ENCODE measurements at regions not wholly inside any gene's neighbourhood (a gene's known extent, or its start where the extent isn't known, plus 50 kb on each side); places are given as distances from the start of the nearest gene placed in this dataset.

DNA sequence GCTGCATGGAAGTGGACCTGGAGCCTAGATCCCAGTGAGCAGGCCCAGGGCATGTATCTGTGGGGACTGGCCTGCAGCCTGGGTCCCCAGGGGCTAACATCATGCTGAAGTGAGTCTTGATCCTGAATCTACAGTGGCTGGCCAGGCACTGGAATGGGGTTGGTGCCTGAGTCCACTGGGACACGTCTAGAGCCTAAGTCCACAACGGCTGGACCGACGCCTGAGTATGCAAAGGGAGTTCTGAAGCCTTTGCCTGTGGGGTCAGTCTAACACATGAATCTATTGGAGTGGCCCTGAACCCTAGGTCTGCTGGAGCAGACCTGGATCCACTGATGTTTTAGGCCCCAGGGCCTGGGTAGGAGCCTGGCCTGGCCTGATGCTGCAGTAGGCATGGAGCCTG is 665.5 kb downstream of the DCDC2C start:
- in situ Hi-C loops (cut with MboI; ENCODE audit: low pct_unique_long_range_greater_than_20kb, low sequenced_read_pairs, unreplicated experiment), result no loop called here

DNA sequence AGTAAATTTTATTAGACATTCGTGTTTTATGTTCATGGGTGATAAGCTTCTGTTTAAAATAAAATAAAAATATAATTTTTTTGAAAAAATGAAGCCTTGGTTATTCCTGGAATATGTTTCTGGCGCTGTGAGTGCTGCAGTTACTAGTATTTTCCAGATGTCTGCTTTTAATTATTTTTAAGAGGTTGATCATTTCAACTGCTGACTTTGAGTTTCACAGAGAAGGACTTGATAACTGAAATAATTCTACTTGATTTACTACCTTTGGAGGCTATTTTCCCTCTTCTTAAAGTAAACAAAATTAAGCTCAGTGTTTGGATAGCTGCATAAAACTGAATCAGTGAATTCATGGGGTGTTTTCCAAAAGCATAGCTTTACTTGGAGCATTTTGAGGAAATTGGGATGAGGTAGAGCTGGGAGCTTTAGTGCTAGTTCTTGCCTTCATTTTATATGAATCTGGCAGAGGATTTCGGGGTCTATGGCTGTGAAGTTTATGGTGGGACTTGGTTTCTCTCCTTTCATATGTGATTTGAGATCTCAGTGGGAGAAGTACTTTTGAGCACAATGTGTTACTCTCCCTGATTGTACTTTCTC is 666.5 kb downstream of the DCDC2C start:
- DNase-seq (ENCODE audit: low spot score), result no peak
- in situ Hi-C loops (cut with MboI; ENCODE audit: low pct_unique_long_range_greater_than_20kb, low sequenced_read_pairs, unreplicated experiment), result no loop called here
- TF ChIP-seq, protein P1, sequence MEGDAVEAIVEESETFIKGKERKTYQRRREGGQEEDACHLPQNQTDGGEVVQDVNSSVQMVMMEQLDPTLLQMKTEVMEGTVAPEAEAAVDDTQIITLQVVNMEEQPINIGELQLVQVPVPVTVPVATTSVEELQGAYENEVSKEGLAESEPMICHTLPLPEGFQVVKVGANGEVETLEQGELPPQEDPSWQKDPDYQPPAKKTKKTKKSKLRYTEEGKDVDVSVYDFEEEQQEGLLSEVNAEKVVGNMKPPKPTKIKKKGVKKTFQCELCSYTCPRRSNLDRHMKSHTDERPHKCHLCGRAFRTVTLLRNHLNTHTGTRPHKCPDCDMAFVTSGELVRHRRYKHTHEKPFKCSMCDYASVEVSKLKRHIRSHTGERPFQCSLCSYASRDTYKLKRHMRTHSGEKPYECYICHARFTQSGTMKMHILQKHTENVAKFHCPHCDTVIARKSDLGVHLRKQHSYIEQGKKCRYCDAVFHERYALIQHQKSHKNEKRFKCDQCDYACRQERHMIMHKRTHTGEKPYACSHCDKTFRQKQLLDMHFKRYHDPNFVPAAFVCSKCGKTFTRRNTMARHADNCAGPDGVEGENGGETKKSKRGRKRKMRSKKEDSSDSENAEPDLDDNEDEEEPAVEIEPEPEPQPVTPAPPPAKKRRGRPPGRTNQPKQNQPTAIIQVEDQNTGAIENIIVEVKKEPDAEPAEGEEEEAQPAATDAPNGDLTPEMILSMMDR (IDR thresholded peaks at IDR 0.05; ENCODE audit: extremely low read depth, insufficient read depth, missing control alignments), result no peak

More for the DNA sequence above, 665.5 kb downstream of the DCDC2C start:
- TF ChIP-seq, protein P1 (IDR thresholded peaks at IDR 0.05; ENCODE audit: extremely low read depth, insufficient read depth, missing control alignments), result no peak
- no peak for DNase-seq (ENCODE audit: low spot score)

DNA sequence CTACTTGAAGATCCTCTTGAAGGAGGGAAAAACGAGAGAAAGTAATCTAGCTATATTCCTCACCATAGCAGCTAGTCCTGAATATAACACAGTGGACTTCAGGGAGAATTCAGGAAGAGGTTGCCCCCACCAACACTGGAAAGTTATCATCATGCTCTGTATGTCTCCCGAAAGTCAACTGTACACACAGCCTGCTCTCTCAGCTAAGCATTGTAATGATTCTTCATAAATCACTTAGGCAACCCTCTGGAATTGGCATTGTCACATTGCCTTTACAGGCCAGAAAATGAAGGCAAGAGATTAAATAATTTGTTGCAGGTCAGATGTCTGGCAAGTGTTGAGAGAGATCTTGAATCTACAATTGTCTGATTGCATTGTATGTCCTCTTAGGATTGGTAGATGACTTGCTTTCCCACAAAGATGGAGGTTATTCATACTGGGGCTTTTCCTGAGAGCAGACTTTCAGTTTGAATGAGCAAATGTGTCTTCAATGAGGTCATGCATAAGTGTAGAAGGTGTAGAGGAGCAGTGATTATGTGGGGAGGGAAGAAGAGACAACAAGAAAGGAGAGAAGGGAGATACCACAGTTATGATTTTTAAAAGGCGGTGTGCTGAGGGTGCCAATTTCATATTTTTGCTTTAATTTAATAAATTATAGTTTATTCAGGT is 667.2 kb downstream of the DCDC2C start:
- in situ Hi-C loops (cut with MboI; ENCODE audit: low pct_unique_long_range_greater_than_20kb, low sequenced_read_pairs, unreplicated experiment), result no loop called here
- no peak for DNase-seq (ENCODE audit: low spot score)
- TF ChIP-seq, protein P1 (IDR thresholded peaks at IDR 0.05; ENCODE audit: extremely low read depth, insufficient read depth, missing control alignments), result no peak

DNA sequence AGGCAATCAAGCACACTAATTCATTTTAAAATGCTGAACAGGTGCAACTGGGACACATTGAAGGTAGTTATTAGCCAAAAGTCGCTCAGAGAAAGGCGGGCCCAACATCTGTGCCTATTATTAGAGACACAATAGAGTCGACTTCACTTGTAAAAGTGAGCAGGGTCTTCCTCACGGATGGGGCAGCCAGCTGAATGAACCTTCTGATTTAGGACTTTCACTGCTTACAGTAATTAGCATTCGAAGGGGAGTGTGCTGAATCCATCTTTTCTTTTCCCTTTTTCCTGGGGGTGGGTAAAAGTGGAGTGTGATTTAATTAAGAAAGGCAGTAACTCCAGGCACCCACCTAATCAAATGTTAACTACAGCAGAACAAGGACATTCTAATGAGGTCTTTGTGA is 677.7 kb downstream of the DCDC2C start:
- TF ChIP-seq, protein P1 (IDR thresholded peaks at IDR 0.05; ENCODE audit: extremely low read depth, insufficient read depth, missing control alignments), result no peak
- DNase-seq (ENCODE audit: low spot score), result no peak
- in situ Hi-C loops (cut with MboI; ENCODE audit: low pct_unique_long_range_greater_than_20kb, low sequenced_read_pairs, unreplicated experiment), result no loop called here

DNA sequence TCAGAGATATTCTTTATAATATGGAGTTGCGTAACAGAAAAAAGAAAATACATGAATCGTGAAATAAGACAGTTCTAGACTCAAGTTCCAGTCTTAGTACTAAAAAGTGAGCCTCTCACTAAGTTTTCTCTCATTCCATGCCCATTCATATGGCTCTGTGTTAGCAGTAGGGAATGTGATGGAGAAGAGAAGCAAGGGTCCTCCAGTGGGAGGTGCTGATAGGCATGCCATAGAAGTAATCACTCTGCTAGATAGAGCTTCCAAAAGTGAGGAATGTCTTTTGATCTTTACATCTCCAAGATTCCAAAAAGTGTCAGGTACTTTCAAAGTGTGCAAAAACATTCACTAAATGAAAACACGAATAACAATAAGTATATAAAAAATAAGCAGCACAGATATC is 678.4 kb downstream of the DCDC2C start:
- no peak for DNase-seq (ENCODE audit: low spot score)
- in situ Hi-C loops (cut with MboI; ENCODE audit: low pct_unique_long_range_greater_than_20kb, low sequenced_read_pairs, unreplicated experiment), result no loop called here

DNA sequence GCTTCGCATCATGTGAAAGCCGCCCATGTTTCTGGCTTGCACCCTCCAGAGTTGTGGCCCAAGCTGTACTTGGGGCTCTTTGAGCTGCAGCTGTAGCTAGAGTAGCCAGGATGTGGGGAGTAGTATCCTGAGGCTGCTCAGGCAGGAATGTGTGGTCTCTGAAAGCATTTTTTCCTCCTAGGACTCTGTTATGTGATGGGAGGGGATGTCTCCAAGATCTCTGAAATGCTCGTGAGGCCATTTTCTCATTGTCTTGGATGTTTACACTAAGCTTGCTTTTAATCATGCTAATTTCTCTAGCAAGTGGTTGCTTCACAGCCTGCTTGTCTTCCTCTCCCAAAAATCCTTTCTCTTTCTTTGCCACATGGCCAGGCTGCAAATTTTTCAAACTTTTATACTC is 687.6 kb downstream of the DCDC2C start:
- DNase-seq (ENCODE audit: low spot score), result no peak
- TF ChIP-seq, protein P1 (IDR thresholded peaks at IDR 0.05; ENCODE audit: extremely low read depth, insufficient read depth, missing control alignments), result no peak
- in situ Hi-C loops (cut with MboI; ENCODE audit: low pct_unique_long_range_greater_than_20kb, low sequenced_read_pairs, unreplicated experiment), result no loop called here

More for the DNA sequence above, 678.4 kb downstream of the DCDC2C start:
- TF ChIP-seq, protein P1 (IDR thresholded peaks at IDR 0.05; ENCODE audit: extremely low read depth, insufficient read depth, missing control alignments), result no peak
